Fibroblast of lung (primary cell): ENCODE measurements at regions not wholly inside any gene's neighbourhood (a gene's known extent, or its start where the extent isn't known, plus 50 kb on each side); places are given as distances from the start of the nearest gene placed in this dataset.
"Not testable (repeated sequence)": the region's sequence is repeated elsewhere in the genome, so short reads cannot be mapped to it uniquely, and the experiment has no call there.

Experiments
- DNase-seq, 2 donors: peaks; one replicate each; pipeline versions ENCODE4 v3.0.0 to v3.0.0-alpha.2; 2010; ENCODE audit warnings: low read depth in 2 of 2
- H2AFZ ChIP-seq: 2 replicates; pipeline ENCODE4 v1.5.1; 2012; ENCODE audit warnings: low read length, control low read depth, inconsistent platforms
- H3K27ac ChIP-seq: 2 replicates; pipeline ENCODE4 v1.5.1; 2011; ENCODE audit warnings: low read length, control low read depth; ENCODE audit not compliant: insufficient read depth
- H3K27me3 ChIP-seq: 2 replicates; pipeline ENCODE4 v1.5.1; 2011; ENCODE audit warnings: mild to moderate bottlenecking, low read length; ENCODE audit not compliant: control insufficient read depth, insufficient read depth
- H3K36me3 ChIP-seq: 2 replicates; pipeline ENCODE4 v1.5.1; 2011; ENCODE audit warnings: low read length; ENCODE audit not compliant: control insufficient read depth, insufficient read depth
- H3K4me1 ChIP-seq: 2 replicates; pipeline ENCODE4 v1.5.1; 2011; ENCODE audit warnings: low read length; ENCODE audit not compliant: control insufficient read depth, insufficient read depth; ENCODE audit errors: extremely low read depth
- H3K4me2 ChIP-seq: 2 replicates; pipeline ENCODE4 v1.5.1; 2011; ENCODE audit warnings: low read length, control low read depth; ENCODE audit not compliant: insufficient read depth; ENCODE audit errors: extremely low read depth
- H3K4me3 ChIP-seq, 4 experiments: fragments of 200-600 bp in 1 of 4; sonication (generic) in 1 of 4; replicated peaks in 1 of 4; 2 replicates each; pipeline ENCODE4 v1.5.1; 2011 to 2016; ENCODE audit warnings: low read length in 4 of 4, low read depth in 3 of 4, mild to moderate bottlenecking in 3 of 4, control low read depth in 2 of 4, inconsistent platforms in 1 of 4, mixed read lengths in 1 of 4; ENCODE audit not compliant: insufficient read depth in 1 of 4; ENCODE audit errors: control extremely low read depth in 1 of 4
- H3K79me2 ChIP-seq: 2 replicates; pipeline ENCODE4 v1.5.1; 2012; ENCODE audit warnings: mild to moderate bottlenecking, low read length, inconsistent platforms; ENCODE audit not compliant: control insufficient read depth, insufficient read depth
- H3K9ac ChIP-seq: 2 replicates; pipeline ENCODE4 v1.5.1; 2011; ENCODE audit warnings: mild to moderate bottlenecking, low read length, control low read depth; ENCODE audit not compliant: insufficient read depth
- H3K9me3 ChIP-seq: 2 replicates; pipeline ENCODE4 v1.5.1; 2012; ENCODE audit warnings: low read depth, low read length; ENCODE audit not compliant: control insufficient read depth, insufficient read depth
- H4K20me1 ChIP-seq: 2 replicates; pipeline ENCODE4 v1.5.1; 2011; ENCODE audit warnings: low read length; ENCODE audit not compliant: control insufficient read depth, insufficient read depth; ENCODE audit errors: extremely low read depth

- H3K4me1 ChIP-seq, H3K27ac ChIP-seq, H3K79me2 ChIP-seq, H3K4me3 ChIP-seq, H3K27me3 ChIP-seq, H3K9me3 ChIP-seq, H2AFZ ChIP-seq, H3K4me2 ChIP-seq, DNase-seq, H4K20me1 ChIP-seq, H3K36me3 ChIP-seq, H3K9ac ChIP-seq: not testable (repeated sequence)
Observed at GRCh38 chr1:812535-813127, 111.1 kb upstream of the SAMD11 start.

- H3K27ac ChIP-seq, H3K4me3 ChIP-seq: not testable (repeated sequence)
Observed at GRCh38 chr1:814543-814942, 109.2 kb upstream of the SAMD11 start.

GRCh38 chr1:815147-815922 lies 108.4 kb upstream of the SAMD11 start:
- DNase-seq, H4K20me1 ChIP-seq, H3K36me3 ChIP-seq, H3K4me2 ChIP-seq, H3K9me3 ChIP-seq, H3K79me2 ChIP-seq, H3K9ac ChIP-seq, H2AFZ ChIP-seq, H3K4me1 ChIP-seq, H3K4me3 ChIP-seq, H3K27me3 ChIP-seq, H3K27ac ChIP-seq: not testable (repeated sequence)

More at GRCh38 chr1:814543-814942, 109.2 kb upstream of the SAMD11 start:
- not testable (repeated sequence) for DNase-seq, H3K9ac ChIP-seq, H4K20me1 ChIP-seq, H3K4me2 ChIP-seq, H2AFZ ChIP-seq, H3K79me2 ChIP-seq, H3K9me3 ChIP-seq, H3K27me3 ChIP-seq, H3K4me1 ChIP-seq, H3K36me3 ChIP-seq

GRCh38 chr1:817071-817599 lies 106.6 kb upstream of the SAMD11 start:
- H4K20me1 ChIP-seq, H2AFZ ChIP-seq, H3K36me3 ChIP-seq, H3K27me3 ChIP-seq, H3K4me1 ChIP-seq, H3K9me3 ChIP-seq, H3K9ac ChIP-seq: not testable (repeated sequence)
- Histone ChIP-seq H3K4me2 (peak overlapping the region; percentile 69), H3K79me2 (peaks cover 20% of the 10 kb centered on the region), H3K4me3 (peak overlapping the region in 2 of 4 experiments; percentile 25 to 52), H3K27ac (peak overlapping the region; percentile 50)
- peak; percentile 96 to 97 for DNase-seq

- H2AFZ ChIP-seq, H3K27me3 ChIP-seq, H4K20me1 ChIP-seq, H3K4me1 ChIP-seq, H3K9me3 ChIP-seq, H3K36me3 ChIP-seq: not testable (repeated sequence)
- Histone ChIP-seq H3K79me2 (peaks cover 28% of the 10 kb centered on the region), H3K27ac (peak overlapping the region; percentile 73), H3K4me2 (peak overlapping the region; percentile 4), H3K4me3 (peak overlapping the region in 1 of 4 experiments; percentile 25), H3K9ac (peak overlapping the region; percentile 20)
- DNase-seq, result peak; percentile 34 to 86
Observed at GRCh38 chr1:817658-818617, 105.8 kb upstream of the SAMD11 start.
